GM19023 (cell line): ENCODE measurements at regions not wholly inside any gene's neighbourhood (a gene's known extent, or its start where the extent isn't known, plus 50 kb on each side); places are given as distances from the start of the nearest gene placed in this dataset.

Experiments used
- ATAC-seq: cut with Tn5 transposase; IDR thresholded peaks from one replicate; pipeline ENCODE4 v1.9.1; 2021; ENCODE audit warnings: mild to moderate bottlenecking, moderate library complexity; ENCODE audit not compliant: unreplicated experiment

DNA sequence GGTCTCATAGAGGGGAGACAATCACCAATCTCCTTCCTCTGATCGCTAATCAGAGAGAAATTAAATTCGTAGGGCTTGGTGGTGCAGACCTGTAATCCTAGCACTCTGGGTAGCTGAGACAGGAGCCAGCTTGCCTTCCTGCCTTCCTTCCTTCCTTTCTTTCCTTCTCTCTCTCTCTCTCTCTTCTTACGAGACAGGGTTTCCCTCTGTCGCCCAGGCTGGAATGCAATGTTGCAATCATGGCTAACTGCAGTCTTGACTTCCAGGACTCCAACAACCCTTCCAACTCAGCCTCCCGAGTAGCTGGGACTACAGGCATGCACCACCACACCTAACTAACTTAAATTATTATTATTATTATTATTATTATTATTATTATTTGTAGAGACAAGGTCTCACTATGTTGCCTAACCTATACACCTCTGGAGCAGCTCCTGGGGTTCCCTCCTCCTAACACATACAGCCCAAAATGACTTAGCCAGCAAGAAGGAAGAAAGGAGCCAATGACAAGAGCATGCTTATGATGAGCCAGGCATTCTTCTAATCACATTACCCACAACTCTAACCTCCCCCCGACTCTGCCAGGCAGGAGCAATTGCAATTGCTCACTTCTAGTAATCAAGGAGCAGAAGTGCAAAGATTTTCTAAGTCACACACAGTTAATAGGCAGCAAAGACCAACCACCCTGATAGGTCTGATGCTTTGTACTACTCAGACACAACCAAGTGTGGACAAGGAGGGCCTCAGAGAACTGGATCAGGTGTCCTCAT, 105.4 kb upstream of the F3 start:
- no peak for ATAC-seq

DNA sequence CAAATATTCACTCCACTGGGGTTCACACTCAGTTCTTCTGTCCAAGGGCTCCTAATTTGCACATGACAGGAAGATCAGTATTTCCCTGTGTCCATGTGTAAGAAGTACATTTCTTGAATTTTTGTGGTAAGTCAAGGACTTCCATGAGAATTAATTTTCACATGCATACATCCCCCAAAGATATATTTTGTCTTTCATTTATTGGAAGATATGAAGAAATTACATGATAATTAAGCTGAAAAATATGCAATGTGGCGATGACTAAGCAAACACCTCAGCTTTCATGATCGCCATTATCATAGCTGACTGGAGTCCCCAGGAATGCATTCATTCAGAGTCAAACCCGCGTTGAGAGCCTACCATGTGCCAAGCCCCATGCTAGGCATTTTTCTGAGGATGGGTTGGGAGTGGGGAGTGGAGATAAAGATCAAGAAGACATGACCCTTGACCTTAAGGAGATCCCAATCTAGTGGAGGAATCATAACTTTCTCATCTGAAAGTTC, 104.6 kb upstream of the F3 start:
- ATAC-seq: no peak

DNA sequence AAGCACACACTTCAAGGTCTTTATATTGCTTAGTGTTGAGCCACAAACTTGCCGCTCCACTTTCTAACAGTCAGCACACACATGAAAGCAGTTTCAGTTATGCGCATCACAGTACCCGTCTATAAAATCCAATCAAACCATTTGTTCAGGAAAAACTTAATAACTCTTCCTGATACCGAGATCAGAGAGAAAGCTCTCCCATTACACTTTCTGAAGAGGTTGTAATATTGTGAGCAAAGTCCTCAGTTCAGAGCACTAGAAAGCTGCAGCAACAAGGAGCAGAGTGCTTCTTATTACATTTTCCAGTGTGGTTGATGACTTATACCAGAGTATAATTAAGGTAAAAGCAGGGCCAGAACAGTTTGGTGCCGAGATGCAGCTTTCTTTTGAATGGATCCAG, 102.8 kb upstream of the F3 start:
- no peak for ATAC-seq

DNA sequence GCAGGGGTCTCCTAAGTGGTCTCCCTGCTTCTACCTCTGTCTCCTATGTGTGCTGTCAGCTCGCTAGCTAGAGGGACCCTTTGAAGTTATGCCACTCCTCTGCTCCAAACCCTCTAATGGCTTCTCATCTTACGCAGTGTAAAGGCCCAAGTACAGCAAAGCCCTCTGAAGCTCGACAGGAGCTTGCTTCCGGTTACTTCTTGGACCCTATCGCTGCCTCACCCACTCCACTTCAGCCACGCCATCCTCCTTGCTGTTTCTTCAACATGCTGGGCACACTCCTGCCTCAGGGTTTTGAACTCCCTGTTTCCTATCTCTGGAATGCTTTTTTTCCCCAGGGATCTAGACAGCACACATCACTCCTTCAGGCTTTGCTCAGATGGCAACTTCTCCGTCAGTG, 102.3 kb upstream of the F3 start:
- ATAC-seq: no peak

DNA sequence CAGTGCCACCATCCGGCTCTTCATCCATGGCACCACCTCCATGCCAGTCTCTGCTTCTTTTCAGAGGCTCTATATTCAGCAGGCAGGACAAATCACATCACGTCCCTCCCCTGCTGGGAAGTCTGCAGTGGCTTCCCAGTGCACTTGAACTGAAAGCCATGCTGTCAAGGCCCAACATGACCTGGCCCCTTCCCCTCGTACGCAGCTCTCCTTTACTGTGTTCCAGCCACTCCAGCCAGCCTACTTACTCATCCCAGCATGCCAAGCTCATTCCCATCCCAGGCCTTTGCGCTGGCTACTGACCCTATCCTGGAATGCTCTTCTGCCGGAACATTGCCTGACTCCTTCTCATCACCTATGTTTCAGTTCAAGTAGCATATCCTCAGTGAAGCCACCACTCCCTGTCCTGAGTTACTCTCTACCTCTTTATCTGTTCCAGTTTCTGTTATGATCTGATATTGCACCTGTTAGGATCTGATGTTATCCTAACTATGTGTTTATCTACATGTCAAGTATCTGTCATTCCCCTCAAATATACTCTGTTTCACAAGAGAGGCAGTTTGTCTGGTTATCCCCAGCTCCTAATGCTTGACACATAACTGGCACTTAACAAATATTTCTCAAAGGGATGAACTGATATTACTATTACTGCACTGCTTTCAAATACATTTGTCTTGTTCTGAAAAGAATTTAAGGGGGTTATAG, 101.2 kb upstream of the F3 start:
- no peak for ATAC-seq

DNA sequence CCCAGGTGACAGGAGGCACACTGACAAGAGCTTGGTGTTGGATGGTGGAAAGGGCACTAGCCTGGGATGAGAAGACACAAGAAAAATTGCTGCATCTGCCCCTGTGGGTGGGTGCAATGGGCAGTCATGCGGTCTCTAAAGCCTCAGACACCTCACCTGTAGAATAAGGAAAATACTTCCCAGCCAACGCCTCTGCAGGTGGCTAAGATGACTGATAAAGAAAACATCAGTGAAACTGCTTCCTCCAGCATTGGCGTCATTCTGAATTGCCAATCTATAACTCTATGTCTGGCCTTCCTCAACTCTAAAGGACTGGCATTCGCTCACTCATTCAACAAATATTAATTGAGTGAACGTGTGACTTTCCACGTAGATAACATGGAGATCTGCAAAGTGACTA, 100.4 kb upstream of the F3 start:
- ATAC-seq: no peak

DNA sequence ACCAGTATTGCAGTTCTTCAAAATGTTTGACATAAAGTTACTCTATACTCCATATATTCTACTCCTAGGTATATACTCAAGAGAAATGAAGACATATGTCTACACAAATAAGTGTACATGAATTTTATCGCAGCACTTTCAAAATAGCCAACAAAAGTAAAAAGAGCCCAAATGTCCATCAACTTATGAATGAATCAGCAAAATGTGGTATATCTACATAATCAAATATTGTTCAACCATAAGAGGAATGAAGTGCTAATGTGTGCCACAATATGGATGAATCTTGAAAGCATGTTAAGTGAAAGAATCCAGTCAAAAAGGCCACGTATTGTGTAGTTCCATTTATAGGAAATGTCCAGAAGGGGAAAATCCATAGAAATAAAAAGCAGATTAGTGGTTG, 98.6 kb upstream of the F3 start:
- no peak for ATAC-seq

DNA sequence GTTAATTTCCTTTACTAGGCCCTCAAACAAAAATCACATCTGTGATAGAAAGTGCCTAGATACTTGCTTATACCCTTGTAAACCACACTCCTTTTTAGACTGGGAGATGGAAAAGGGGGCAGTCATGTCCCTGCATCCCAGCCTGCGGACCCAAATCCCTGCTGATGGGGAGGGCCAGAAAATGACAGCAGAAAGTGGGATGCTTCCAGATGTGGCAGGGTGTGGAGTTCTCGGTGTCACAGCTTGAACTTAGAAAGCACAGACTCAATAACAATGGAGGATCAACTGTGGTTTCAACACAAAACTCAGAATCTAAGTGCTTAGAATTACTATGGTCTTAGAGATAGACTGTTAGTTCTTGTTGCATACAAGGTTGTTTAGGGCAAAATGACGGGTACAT, 95.6 kb upstream of the F3 start:
- ATAC-seq: no peak

DNA sequence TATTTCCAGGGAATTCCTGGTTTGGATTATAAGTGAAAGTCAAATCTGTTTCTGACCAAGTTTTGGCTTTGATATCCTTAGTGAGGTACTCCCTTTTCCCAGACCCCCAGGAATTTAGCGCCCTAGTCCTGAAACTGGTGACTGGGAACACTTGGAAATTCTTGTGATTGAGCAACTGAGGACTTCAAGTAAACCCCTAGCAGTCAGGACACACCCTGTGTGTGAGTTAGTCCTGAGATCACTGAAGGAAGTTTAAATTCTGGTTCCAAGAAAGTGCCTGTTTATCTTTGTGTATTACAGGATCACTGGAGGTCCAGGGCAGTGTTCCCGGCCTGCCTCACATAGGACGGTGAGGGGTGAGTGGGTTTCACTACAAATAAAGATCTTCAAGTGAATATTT, 95.1 kb upstream of the F3 start:
- no peak for ATAC-seq

DNA sequence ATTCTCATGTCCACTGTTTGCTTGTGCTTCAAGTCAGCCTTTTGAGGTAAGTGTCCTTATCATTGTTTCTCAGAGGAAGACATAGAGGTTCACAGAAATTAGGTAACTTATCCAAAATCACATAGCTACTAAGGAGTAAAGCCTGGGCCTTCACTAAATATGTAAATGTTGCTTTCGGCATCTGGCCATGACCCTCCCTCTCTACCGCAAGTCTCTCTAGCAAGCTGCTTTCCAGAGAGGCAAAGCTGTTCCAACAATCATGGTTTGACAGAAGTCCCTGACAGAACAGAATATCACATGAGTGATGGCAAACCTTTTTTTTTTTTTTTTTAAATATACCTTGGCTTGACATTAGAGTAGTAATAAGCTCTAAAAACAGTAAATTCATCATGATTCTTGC, 94.5 kb upstream of the F3 start:
- ATAC-seq: no peak

DNA sequence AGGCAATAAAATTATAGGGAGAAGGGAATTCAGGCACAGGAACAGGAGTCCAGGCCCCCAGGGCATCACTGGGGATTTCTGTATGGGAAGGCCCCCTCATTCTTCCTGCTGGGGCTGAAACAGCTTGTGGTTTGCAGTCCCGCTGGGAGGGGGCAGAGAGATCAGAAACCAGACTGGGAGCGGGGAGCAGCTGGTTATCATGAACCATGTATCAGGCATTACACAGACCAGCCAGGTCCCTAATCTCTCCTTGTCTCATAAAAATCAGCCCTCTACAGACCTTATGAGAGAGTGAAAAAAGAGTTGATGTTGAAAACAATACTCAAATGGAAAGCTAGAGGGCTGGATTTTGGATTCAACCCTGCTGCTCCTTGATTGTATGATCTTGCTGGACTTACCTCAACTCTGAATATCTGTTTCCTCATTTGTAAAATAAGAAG, 93.4 kb upstream of the F3 start:
- ATAC-seq: no peak

DNA sequence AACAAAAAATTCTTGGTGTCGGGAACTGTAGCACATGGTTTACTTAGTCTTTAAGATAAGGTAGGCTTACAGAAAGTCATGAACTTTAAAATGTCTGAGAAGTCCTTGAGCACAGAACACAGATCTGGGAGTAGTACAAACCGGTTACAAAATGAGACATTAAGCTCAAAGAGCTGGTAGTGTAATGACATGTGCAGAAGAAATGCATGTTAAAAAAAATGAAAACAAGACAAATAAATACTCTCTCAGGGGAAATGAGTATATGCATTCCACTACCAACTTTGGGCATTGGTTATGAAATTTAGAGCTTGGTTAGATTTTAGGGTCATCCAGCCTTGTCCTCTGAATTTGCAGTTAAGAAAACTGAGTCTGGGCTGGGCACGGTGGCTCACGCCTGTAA, 91.5 kb upstream of the F3 start:
- ATAC-seq: no peak

DNA sequence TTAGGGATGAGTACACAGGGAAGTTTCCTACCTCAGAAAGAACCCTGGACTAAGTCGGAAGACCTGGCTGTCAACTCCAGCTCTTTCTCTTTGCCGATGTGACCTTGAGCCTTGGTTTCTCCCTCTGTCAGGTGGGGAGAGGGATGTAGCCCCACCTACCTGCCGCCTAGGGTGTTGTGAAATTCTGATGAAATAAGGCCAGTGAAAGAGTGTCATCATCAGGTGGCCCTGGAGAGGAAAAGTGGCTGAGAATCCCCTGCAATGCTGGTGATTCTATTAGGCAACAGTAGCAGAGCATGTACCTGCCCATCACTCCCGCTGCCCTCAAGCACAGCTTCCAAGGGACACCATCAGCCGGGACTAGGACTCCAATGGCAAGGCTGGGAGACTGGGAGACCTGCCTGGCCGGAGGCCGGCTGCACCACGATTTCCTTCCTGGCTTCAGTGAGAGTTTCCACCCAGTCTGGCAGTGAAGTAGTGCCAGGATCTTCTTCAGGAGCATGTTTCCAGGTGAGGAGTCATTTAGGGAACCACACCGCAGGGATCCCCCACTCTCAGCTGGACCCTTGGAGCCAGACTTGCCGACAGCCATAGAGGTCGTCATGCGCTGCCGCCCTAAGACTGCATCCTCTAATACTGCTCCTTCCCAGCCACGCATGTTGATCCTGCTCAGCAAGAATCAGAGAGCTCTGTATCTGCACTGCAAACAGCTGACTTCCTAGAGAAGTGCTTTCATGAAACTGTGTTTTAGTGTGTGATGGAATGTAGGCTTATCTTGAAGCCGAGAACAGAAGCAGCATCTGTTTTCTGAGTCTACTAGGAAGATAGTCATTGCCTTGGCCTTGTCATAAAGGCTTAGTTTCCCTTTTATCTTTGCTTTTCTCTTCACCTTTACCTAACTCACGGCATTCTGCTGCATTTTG, 88.0 kb upstream of the F3 start:
- ATAC-seq: no peak

DNA sequence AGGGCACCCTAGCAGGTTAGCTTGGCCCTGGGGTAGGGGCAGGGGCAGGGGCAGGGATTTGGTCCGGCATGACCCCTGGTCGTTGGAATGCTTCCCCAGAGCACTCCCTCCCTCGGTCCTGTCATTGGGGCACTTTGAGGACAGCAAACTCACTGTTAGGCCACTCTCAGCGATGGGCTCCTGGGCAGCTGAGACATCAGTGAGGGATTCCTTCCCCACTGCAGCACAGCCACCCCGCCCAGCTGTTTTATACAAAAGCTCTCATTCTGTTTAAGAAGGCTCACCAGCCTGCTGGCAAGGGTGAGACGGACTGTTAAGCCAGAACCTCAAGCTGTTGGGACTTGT, 86.9 kb upstream of the F3 start:
- ATAC-seq: no peak

DNA sequence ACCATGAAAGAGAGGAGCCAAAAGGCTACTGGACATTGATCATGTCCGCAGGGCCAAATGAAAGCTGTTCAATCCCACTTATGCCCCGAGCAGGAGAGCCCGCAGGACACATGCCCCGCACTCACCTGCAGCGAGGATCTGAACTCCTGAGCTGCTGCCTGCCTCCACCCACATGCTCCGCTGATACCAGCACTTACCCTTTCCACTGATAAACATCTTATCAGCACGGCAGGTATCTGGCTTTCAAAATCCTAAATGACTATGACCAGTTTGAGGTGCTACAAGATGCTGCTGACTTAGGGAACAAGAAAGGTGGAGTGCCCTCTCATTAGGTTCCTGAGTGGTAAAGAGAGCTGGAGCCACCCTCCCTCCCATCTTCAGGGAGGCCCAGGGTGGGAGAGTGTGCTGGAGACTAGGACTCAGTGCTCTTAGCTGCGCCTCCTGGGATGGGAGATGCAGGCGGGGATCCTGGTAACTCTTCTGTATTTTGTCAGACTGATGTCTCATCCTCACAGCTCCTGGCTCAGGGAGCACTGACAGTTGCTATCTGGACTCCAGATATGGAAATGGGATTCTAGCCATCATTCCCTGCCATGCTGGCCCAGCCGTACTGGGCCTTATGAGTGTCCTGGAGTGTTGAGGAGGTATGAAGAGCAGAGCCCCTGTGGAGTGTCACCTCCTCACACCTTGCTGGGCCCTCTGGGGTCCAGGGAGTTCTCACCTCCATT, 86.4 kb upstream of the F3 start:
- ATAC-seq: no peak

DNA sequence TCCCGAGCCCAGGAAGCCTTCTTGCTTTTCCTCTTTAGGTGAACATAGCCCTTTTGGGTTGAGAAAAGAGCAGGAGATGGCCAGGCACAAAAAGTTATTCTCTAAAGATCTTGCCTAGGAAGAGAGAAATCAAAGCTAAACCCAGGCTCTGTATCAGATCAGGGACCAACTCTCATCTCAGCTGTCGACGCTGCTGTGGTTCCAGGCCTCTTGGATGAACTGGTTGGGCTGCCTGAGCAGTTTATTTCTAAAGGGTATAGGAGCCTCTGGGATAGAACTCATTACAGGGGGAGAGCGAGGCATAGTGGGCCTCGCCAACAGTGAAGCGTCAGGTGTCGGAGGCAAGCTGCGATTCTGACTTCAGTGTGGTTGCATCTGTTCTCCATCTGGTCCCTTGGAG, 82.6 kb upstream of the F3 start:
- ATAC-seq: no peak

DNA sequence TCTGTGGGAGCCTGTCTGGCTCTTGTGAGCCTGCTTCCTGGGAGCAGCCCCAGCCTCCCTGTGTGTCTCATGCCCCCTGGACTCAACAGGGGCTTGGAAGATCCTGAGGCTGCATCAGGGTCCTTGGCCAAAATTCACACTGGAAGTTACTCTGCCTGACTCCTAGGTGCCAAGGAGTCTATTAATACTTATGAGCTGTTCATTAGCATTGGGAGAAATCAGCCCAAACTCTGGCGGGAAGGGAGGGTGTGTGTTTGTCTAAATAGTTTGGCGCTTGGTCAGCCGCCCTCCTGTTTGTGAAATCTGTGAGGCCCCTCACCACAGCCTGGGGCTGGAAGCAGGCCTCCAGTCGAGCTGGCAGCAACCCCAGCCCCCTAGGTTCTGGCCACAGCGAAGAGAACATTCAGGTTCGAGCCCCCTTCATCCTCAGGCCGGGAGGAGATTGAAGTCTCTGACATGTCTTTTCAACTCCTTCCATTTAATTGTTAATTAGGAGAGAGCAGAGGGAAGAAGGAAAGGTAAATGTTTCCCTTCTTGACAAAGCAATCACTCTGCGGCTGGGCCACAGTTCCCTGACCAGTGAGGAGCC, 82.1 kb upstream of the F3 start:
- no peak for ATAC-seq

DNA sequence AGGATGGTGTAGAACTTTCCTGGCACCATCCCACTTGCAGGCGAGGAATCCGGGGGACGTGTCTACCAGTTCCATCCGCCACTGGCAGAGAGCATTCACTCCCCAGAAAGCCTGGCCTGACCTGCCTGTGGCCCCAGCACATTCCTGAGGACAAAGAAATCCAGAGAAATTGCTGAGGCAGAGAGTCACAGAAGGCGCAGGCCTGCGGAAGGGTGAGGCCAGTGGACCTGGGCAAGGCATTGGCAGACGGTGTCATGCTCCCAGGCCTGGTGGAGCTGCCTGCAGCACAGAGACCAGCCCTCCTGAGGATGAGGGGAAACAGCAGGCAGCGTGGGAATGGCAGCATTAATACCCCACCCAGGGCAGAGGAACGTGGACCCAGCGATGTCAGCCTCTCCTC, 81.2 kb upstream of the F3 start:
- ATAC-seq: no peak

DNA sequence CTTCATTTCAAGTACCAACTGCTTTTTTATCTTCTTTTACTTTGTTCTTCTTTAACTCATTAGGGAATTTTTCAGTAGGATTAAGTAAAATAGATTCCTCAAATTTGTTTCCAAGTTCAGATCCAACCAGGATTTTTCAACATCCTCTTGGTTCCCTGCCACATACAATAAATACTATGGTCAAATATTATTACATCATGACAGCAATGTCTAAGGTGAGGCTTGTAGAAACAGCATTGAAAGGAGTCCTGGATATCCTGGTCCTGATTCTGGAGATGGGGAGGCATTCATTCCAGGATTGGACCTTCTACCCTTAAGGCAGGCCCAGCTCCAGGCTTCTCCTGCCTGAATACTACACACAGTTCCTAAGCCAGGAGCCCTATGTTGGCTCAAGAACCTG, 80.2 kb upstream of the F3 start:
- no peak for ATAC-seq

DNA sequence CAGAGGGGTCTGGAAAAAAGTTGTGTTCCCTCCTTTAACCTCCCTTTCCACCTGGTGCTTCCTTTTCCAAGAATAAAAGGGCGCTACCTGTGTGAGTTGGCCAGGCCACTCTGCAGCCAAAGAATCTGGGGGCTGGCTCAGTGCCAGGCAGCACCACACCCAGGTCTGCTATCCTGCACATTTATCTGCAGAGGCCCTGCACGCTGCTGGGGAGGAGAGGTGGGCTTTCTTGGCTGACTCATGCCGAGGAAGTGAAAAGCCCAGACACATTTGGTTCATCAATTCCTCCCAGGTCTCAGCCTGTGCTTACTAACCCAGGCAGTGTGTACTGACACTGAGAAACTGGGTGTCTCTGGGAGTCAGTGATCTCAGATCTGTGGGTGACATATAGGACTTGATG, 79.8 kb upstream of the F3 start:
- ATAC-seq: no peak
